ENCODE measurements at regions not wholly inside any gene's neighbourhood (a gene's known extent, or its start where the extent isn't known, plus 50 kb on each side); places are given as distances from the start of the nearest gene placed in this dataset.

DNA sequence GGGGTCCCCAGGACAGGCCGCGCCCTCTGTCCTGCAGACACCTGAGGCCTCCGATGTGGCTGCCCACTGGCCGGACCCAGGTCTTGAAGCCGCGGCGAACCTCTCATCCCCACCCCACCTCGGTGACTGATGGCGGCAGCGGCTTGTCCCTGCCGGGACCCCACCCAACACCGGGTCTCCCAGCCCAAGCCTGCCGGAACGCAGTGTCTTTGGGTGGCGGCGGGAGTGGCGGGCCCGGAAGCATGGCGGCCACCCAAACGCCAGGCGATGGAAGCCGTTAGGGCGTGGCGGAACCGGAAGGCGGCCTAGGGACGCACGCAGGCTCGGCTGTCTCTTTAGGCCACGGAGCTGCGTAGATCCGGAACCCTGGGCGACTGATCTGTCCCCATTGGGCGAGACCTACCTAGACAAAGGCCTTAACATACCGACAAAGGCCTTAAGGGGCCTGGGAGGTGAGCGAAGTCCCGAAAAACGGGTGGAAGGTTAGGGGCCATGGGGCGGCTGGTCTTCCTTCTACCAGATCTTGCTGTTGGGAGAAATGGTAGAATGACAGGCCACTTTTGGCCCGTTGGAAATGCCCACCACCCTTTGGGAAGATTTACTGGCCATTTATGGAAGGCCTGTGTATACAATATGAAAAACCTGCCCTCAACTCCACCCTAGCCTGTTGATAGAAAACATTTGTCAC is 94.6 kb upstream of the SMC2 start:
- no peak for DNase-seq (ENCODE audit: extremely low read depth, low read depth, low spot score)

DNA sequence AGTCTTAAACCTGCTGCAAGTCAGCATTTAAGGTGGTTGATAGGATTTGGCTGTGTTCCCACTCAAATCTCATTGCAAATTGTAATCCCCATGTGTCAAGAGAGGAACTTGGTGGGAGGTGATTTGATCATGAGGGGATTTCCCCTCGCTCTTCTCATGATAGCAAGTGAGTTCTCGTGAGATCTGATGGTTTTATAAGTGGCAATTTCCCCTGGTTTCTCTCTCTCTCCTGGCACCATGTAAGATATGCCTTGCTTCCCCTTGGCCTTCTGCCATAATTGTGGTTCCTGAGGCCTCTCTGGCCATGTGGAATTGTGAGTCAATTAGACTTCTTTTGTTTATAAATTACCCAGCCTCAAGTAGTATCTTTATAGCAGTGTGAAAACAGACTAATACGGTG is 84.3 kb upstream of the SMC2 start:
- DNase-seq (ENCODE audit: extremely low read depth, low read depth, low spot score) = no peak

DNA sequence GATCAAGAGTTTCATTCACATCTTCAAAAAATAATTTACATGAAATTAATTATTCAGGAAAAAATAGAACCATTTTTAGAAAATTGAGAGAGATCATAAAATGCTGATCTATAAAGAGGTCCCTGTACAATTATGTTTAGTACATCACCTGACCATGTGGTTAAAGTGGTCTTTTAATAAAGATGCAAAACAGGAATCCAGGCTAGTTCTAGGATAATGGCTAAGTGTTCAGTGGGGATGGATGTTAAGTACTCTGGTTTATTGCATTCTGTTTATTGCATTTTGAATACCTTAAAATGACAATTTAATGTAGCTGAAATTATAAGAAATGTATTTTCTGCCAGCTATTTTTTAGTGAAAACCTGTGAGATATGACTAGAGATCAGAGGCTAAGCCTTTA is 72.0 kb upstream of the SMC2 start:
- no peak for DNase-seq (ENCODE audit: extremely low read depth, low read depth, low spot score)

DNA sequence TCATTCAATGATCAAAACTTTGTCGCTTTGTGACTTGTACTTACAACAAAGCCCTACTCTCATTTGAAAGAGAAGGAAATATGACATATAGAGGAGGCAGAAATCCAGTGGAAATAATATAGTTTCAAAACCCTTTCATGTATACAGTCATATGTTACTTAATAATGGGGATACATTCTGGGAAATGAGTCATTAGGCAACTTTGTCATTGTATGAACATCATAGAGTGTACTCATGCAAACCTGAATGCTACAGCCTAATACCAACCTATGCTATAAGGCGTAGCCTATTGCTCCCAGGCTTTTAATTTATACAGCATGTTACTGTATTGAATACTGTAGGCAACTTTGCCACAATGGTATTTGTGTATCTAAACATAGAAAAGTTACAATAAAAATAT is 69.0 kb upstream of the SMC2 start:
- no peak for DNase-seq (ENCODE audit: extremely low read depth, low read depth, low spot score)

DNA sequence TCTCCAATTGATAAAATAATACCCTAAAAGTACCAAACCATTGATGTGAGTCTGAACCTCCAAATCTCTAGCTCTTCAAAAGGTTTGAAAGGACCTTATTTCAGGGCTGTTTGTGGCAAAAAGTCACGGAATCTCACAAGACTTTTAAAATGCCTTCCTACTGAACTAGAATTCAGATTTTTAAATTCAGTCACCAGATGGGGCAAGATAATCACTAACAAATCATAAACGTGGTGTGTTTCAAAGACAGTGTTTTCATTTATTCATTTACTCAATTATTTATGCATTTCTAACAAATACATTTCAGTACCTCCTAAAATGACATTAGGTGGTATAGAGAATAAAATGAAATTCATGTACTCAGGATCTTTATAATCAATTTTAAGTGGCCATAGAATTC is 68.2 kb upstream of the SMC2 start:
- DNase-seq (ENCODE audit: extremely low read depth, low read depth, low spot score) = no peak

DNA sequence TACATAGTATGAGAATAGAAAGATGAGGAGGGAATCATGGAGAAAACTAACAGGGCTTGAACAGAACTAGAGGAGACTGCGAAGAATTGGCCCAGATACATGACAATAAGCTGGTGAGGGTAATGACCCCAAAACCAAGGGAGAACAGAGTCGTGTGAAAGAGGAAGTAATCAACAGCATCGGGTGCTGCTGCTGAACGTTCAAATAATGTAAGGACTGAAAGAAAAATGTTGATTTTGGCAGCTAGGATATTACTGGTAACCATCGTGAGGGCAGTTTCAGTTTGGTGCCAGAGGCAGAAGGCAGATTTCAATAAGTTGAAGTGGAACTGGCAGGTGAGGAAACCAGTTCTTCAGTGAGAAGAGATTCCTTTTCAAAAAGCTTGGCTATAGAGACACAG is 66.8 kb upstream of the SMC2 start:
- DNase-seq (ENCODE audit: extremely low read depth, low read depth, low spot score) = no peak

DNA sequence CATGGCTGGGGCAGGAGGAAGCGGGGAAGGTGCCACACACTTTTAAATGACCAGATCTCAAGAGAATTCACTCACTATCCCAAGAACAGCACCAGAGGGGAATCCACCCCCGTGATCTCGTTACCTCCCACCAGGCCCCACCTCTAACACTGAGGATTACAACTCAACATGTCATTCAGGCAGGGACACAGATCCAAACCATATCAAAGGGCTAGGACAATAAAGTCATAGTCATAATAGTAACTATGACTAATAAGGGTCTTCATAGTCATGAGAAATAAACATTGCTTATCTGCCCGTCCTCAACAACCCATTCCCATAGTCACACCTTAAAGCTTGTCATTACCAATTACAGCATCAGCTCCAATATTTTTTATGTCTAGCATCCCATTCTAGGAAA is 65.3 kb upstream of the SMC2 start:
- no peak for DNase-seq (ENCODE audit: extremely low read depth, low read depth, low spot score)

Data from glomerular endothelial cell (primary cell).